ENCODE measurements at regions not wholly inside any gene's neighbourhood (a gene's known extent, or its start where the extent isn't known, plus 50 kb on each side); places are given as distances from the start of the nearest gene placed in this dataset.
A peak's percentile ranks its signal among the peaks of the same experiment; 100 is the strongest.
"Not testable (repeated sequence)": the region's sequence is repeated elsewhere in the genome, so short reads cannot be mapped to it uniquely, and the experiment has no call there.

GRCh38 chr6:27112974-27113373, 134.5 kb upstream of the PRSS16 start:
- no peak for FAIRE-seq

- FAIRE-seq = no peak
Observed at GRCh38 chr6:27119329-27119728, 128.2 kb upstream of the PRSS16 start.

DNA sequence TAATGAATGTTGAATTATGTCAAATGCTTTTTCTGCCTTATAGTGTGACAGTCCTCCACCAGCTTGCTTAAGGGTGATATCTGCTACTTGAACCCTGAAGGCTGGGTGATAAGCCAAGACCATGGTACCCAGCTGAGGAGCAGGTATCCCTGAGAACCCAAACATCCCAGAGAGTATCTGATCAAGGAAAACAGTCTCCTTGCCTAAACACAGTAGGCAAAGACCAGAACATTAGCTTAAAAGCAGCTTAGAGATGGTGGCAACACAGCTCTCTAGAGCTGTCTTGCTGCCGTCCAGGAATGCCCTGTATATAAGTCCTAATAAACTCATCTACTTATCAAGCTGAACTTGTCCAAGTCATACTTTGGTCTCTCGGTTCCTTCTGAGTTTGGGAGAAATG, 127.7 kb upstream of the PRSS16 start:
- no peak for FAIRE-seq

DNA sequence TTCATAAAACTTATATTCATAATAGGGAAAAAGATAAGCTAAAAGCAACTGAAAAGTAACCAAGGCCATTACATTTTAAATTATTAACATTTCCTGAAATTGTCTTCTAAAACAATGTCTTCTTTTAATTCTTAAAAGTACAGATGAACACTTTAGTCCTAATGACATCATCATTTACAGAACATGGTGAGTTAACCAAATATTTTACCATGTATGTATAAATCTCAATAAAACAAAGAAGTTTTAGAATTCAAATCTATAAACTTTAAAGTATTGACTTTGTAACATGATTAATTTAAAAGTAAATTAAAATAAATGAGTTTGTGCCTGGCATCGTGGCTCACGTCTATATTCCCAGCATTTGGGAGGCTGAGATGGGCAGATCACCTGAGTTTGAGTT, 125.9 kb upstream of the PRSS16 start:
- peak; percentile 31 for FAIRE-seq

DNA sequence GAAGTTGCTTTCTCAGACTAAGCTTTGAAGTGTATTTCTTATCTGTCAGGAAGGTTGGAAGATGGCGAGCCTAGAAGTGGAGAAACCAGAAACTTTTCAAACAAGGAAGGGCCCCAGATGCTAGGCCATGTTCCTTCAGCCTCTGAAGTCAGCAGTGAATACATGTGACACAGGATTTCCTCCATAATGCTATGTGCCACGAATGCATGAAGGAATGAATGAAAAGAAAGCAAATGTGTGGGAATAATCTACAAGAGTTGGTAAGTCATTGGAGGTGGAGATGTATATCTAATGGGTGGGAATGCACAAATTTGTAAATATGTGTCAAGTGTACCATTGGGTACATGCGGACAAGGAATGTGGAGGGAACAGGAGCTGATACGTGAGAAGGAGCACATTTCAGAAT, 123.2 kb upstream of the PRSS16 start:
- FAIRE-seq = no peak

GRCh38 chr6:27126046-27126814, 121.3 kb upstream of the PRSS16 start:
- FAIRE-seq = no peak

GRCh38 chr6:27126815-27127537, 120.5 kb upstream of the PRSS16 start:
- peak; percentile 98 for FAIRE-seq

- FAIRE-seq = not testable (repeated sequence)
Observed at GRCh38 chr6:27127874-27128273, 119.6 kb upstream of the PRSS16 start.

GRCh38 chr6:27128311-27129094, 119.0 kb upstream of the PRSS16 start:
- FAIRE-seq = no peak

- FAIRE-seq = no peak
Observed at GRCh38 chr6:27129095-27129815, 118.2 kb upstream of the PRSS16 start.

- no peak for FAIRE-seq
Observed at GRCh38 chr6:27129917-27130316, 117.6 kb upstream of the PRSS16 start.

DNA sequence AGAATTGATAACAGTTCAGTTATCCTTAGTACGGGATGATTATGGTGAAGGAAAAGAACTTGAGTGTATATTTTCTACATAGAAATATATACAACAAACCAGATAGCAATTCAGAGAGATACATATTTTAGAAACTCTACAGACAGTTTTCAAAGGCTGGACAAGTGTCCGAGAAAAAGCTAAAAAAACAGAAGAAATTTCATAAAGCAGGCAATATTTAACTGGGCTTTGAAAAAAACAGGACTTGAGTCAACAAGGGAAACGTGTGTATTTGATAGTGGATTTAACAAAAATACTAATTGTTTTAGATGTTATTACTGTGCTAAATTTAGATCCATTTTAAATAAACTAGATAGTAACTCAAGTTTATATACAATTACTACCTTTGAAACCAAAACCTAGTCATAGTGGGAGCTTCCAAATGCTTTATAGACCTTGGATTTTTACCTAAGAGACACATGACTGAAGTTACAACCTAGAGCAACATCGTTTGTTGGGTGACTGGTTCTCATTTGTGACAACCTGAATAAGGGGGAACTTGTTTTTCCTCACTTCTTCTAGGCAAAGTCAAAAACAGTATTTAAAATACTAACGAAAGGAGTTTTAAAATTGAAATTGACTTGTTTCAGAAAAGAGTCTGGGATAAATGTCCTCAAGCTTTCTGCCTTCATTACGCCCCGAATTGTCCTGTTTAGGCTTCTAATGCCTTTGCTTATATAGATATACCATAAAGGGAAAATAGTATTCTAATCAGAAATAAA, 116.7 kb upstream of the PRSS16 start:
- FAIRE-seq = peak; percentile 61

DNA sequence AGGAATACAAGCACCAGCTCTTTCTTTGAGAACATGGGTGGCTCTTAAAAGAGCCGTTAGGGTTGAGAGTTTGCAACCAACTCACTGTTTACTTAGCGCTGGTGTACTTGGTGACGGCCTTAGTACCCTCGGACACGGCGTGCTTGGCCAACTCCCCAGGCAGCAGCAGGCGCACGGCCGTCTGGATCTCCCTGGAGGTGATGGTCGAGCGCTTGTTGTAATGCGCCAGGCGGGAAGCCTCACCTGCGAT, 115.3 kb upstream of the PRSS16 start:
- not testable (repeated sequence) for FAIRE-seq

GRCh38 chr6:27132532-27133280, 114.8 kb upstream of the PRSS16 start:
- peak; percentile 99 for FAIRE-seq

GRCh38 chr6:27133281-27134227, 113.9 kb upstream of the PRSS16 start:
- no peak for FAIRE-seq

DNA sequence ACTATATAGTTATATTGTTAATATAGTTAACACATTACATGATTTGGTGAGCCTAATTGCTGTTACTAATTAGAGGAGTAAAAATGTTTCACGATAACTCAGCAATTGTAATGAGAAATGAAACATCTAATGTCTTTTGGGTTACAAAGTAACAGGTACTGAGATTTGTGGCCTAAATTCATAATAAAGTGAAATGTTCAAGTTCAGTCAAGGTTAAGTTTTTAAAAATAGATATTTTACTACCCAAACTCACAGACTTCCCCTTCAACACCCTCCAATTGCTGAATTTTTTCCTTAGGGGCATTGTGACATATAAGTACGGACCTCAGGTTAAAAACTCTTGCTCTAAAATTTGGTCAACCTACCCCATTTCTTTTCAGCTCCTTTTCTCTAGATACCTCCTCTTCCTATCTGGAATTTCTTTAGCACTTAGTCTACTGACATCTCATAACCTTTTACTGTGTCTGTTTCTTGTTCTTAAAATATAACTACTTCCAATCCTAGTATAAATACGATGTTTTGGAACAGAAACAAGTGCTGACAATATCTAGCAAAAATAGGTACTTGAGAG, 112.3 kb upstream of the PRSS16 start:
- FAIRE-seq = no peak

GRCh38 chr6:27136077-27136644, 111.3 kb upstream of the PRSS16 start:
- no peak for FAIRE-seq

DNA sequence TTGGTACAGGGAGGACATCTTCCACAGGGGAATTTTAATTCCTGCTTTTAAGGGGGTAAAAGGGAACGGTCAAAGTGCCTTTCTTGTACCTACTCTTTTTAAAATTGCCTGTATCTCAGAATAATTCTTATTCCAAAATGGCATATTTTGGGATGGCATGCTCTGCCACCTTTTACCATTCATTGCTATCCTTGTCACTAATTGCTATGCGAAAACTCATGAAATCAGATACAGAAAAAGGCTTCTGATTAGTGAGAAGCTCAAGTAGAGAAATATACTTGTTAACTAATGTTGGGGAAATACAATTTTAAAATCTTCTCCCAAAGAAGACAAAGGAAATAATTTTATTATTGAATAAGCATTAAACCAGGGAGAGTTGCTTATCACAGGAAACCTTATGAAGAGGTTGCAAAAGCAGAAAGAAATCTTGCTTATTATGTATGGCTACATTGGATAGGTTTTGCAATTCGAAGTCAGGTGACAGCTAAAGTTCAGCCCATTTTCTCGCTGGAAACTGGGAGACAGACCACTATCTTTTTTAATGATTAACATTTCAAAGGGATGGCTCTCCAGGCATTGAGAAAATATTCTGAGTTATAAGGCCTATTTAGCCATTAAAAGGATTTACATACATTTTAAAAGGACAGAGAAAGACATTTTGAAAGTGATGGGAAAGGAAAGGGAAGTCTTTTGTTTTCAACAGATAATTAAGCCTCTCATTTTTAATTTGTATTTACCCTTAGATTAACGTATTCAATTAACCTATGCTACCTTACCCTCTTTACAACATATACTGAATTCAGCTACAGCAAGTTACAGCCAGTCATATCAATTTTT, 110.3 kb upstream of the PRSS16 start:
- no peak for FAIRE-seq

DNA sequence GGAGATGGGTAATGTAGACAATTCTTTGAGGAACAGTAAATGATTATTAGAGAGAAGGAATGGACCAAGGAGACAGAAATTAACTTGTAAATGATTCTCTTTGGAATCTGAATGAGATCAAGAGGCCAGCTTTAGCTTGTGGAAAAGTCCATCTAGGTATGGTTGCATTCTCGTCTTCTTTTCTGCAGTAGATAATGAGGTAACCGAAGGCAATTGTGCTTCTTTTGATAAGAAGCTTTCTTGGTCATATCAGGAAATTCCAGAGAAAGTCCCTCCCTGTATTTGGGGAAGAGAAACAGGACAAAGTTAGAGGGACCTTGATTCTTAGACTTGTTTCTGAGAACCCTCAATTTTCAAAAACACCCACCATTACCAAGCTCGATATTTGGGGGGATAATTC, 109.1 kb upstream of the PRSS16 start:
- FAIRE-seq = no peak
